ENCODE measurements at regions not wholly inside any gene's neighbourhood (a gene's known extent, or its start where the extent isn't known, plus 50 kb on each side); places are given as distances from the start of the nearest gene placed in this dataset.

- DNase-seq, result no peak
- in situ Hi-C loops (cut with HindIII; ENCODE audit: low pct_ligation_motif_present, low pct_unique_long_range_greater_than_20kb, low sequenced_read_pairs), result no loop called here
Measured at GRCh38 chr18:55078303-55078932, 119.2 kb upstream of the CCDC68 start.

GRCh38 chr18:55076643-55077218 is 117.5 kb upstream of the CCDC68 start:
- DNase-seq, result no peak
- in situ Hi-C loops (cut with HindIII; ENCODE audit: low pct_ligation_motif_present, low pct_unique_long_range_greater_than_20kb, low sequenced_read_pairs), result no loop called here

GRCh38 chr18:55073834-55074233 is 114.6 kb upstream of the CCDC68 start:
- DNase-seq, result no peak

GRCh38 chr18:55073116-55073515 is 113.9 kb upstream of the CCDC68 start:
- in situ Hi-C loops (cut with HindIII; ENCODE audit: low pct_ligation_motif_present, low pct_unique_long_range_greater_than_20kb, low sequenced_read_pairs), result no loop called here
- no peak for DNase-seq

More at GRCh38 chr18:55073834-55074233, 114.6 kb upstream of the CCDC68 start:
- in situ Hi-C loops (cut with HindIII; ENCODE audit: low pct_ligation_motif_present, low pct_unique_long_range_greater_than_20kb, low sequenced_read_pairs), result no loop called here

GRCh38 chr18:55072698-55073097 is 113.4 kb upstream of the CCDC68 start:
- no peak for DNase-seq
- in situ Hi-C loops (cut with HindIII; ENCODE audit: low pct_ligation_motif_present, low pct_unique_long_range_greater_than_20kb, low sequenced_read_pairs), result no loop called here

- in situ Hi-C loops (cut with HindIII; ENCODE audit: low pct_ligation_motif_present, low pct_unique_long_range_greater_than_20kb, low sequenced_read_pairs), result no loop called here
- DNase-seq, result no peak
Measured at GRCh38 chr18:55072181-55072580, 112.9 kb upstream of the CCDC68 start.

- DNase-seq, result no peak
- in situ Hi-C loops (cut with HindIII; ENCODE audit: low pct_ligation_motif_present, low pct_unique_long_range_greater_than_20kb, low sequenced_read_pairs), result no loop called here
Measured at GRCh38 chr18:55069497-55069896, 110.2 kb upstream of the CCDC68 start.

GRCh38 chr18:55064760-55065159 is 105.5 kb upstream of the CCDC68 start:
- DNase-seq, result no peak
- in situ Hi-C loops (cut with HindIII; ENCODE audit: low pct_ligation_motif_present, low pct_unique_long_range_greater_than_20kb, low sequenced_read_pairs), result no loop called here

- no peak for DNase-seq
- in situ Hi-C loops (cut with HindIII; ENCODE audit: low pct_ligation_motif_present, low pct_unique_long_range_greater_than_20kb, low sequenced_read_pairs), result no loop called here
Measured at GRCh38 chr18:55064073-55064472, 104.8 kb upstream of the CCDC68 start.

GRCh38 chr18:55054021-55054990 is 95.0 kb upstream of the CCDC68 start:
- in situ Hi-C loops (cut with HindIII; ENCODE audit: low pct_ligation_motif_present, low pct_unique_long_range_greater_than_20kb, low sequenced_read_pairs), result no loop called here
- no peak for DNase-seq

- peak; percentile 36 for DNase-seq
- in situ Hi-C loops (cut with HindIII; ENCODE audit: low pct_ligation_motif_present, low pct_unique_long_range_greater_than_20kb, low sequenced_read_pairs), result no loop called here
Measured at GRCh38 chr18:55048892-55049291, 89.6 kb upstream of the CCDC68 start.

GRCh38 chr18:55047546-55047945 is 88.3 kb upstream of the CCDC68 start:
- in situ Hi-C loops (cut with HindIII; ENCODE audit: low pct_ligation_motif_present, low pct_unique_long_range_greater_than_20kb, low sequenced_read_pairs), result no loop called here
- DNase-seq, result peak; percentile 2

GRCh38 chr18:55041366-55041765 is 82.1 kb upstream of the CCDC68 start:
- no peak for DNase-seq
- in situ Hi-C loops (cut with HindIII; ENCODE audit: low pct_ligation_motif_present, low pct_unique_long_range_greater_than_20kb, low sequenced_read_pairs), result no loop called here

GRCh38 chr18:55038162-55038561 is 78.9 kb upstream of the CCDC68 start:
- in situ Hi-C loops (cut with HindIII; ENCODE audit: low pct_ligation_motif_present, low pct_unique_long_range_greater_than_20kb, low sequenced_read_pairs), result no loop called here
- peak; percentile 7 for DNase-seq

GRCh38 chr18:55034742-55035141 is 75.5 kb upstream of the CCDC68 start:
- DNase-seq, result no peak
- in situ Hi-C loops (cut with HindIII; ENCODE audit: low pct_ligation_motif_present, low pct_unique_long_range_greater_than_20kb, low sequenced_read_pairs), result no loop called here

- DNase-seq, result no peak
- in situ Hi-C loops (cut with HindIII; ENCODE audit: low pct_ligation_motif_present, low pct_unique_long_range_greater_than_20kb, low sequenced_read_pairs), result no loop called here
Measured at GRCh38 chr18:55031979-55032378, 72.7 kb upstream of the CCDC68 start.

GRCh38 chr18:55031576-55031975 is 72.3 kb upstream of the CCDC68 start:
- no peak for DNase-seq

GRCh38 chr18:55031164-55031563 is 71.9 kb upstream of the CCDC68 start:
- in situ Hi-C loops (cut with HindIII; ENCODE audit: low pct_ligation_motif_present, low pct_unique_long_range_greater_than_20kb, low sequenced_read_pairs), result no loop called here
- DNase-seq, result no peak

More at GRCh38 chr18:55031576-55031975, 72.3 kb upstream of the CCDC68 start:
- in situ Hi-C loops (cut with HindIII; ENCODE audit: low pct_ligation_motif_present, low pct_unique_long_range_greater_than_20kb, low sequenced_read_pairs), result no loop called here

GRCh38 chr18:55024564-55024963 is 65.3 kb upstream of the CCDC68 start:
- in situ Hi-C loops (cut with HindIII; ENCODE audit: low pct_ligation_motif_present, low pct_unique_long_range_greater_than_20kb, low sequenced_read_pairs), result no loop called here
- no peak for DNase-seq
